WTC11 (cell line): ENCODE measurements at regions not wholly inside any gene's neighbourhood (a gene's known extent, or its start where the extent isn't known, plus 50 kb on each side); places are given as distances from the start of the nearest gene placed in this dataset.

Source experiments
- CREB1 ChIP-seq: sonication (generic); formaldehyde crosslinking; IDR thresholded peaks from 2 replicates; pipeline ENCODE4 v1.8.0; 2023; ENCODE audit warnings: mild to moderate bottlenecking, missing genetic modification reagents
- IRF2 ChIP-seq: sonication (generic); formaldehyde crosslinking; IDR thresholded peaks from 2 replicates; pipeline ENCODE4 v1.8.0; 2022; ENCODE audit warnings: low read depth, missing genetic modification reagents, borderline replicate concordance
- JUN ChIP-seq: sonication (generic); formaldehyde crosslinking; IDR thresholded peaks from 2 replicates; pipeline ENCODE4 v1.8.0; 2023; ENCODE audit warnings: mild to moderate bottlenecking, missing genetic modification reagents
- KAT7 ChIP-seq: sonication (generic); formaldehyde crosslinking; IDR thresholded peaks from 2 replicates; pipeline ENCODE4 v1.8.1; 2023; ENCODE audit warnings: missing genetic modification reagents, mild to moderate bottlenecking, borderline replicate concordance
- MXD4 ChIP-seq: fragments of 250-450 bp; sonication (Bioruptor Pico); IDR thresholded peaks from 2 replicates; pipeline ENCODE4 v1.8.0; 2021; ENCODE audit warnings: mild to moderate bottlenecking, moderate library complexity, borderline replicate concordance
- NR3C1 ChIP-seq: sonication (generic); formaldehyde crosslinking; conservative IDR thresholded peaks from 2 replicates; pipeline ENCODE4 v1.8.1; 2023; ENCODE audit warnings: low read depth, mild to moderate bottlenecking, missing genetic modification reagents
- TEAD4 ChIP-seq: sonication (generic); formaldehyde crosslinking; IDR thresholded peaks from 2 replicates; pipeline ENCODE4 v1.8.0; 2022; ENCODE audit warnings: mild to moderate bottlenecking, missing genetic modification reagents
- ZNF232 ChIP-seq: sonication (generic); formaldehyde crosslinking; IDR thresholded peaks from 2 replicates; pipeline ENCODE4 v1.8.0; 2022; ENCODE audit warnings: mild to moderate bottlenecking, missing genetic modification reagents
- TF ChIP-seq, protein P1 (sequence below): fragments of 200-600 bp; IDR thresholded peaks from 2 replicates; pipeline ENCODE4 v1.8.0; 2022; ENCODE audit warnings: antibody characterized with exemption
- TF ChIP-seq, protein P2 (sequence below): sonication (generic); formaldehyde crosslinking; IDR thresholded peaks from 2 replicates; pipeline ENCODE4 v1.8.1; 2023; ENCODE audit warnings: mild to moderate bottlenecking, missing genetic modification reagents, borderline replicate concordance
- TF ChIP-seq, protein P3 (sequence below): fragments of 250-450 bp; sonication (Bioruptor Pico); IDR thresholded peaks from 2 replicates; pipeline ENCODE4 v1.9.0; 2021; ENCODE audit warnings: mild to moderate bottlenecking
- TF ChIP-seq, protein P4 (sequence below): sonication (generic); formaldehyde crosslinking; IDR thresholded peaks from 2 replicates; pipeline ENCODE4 v1.8.1; 2023; ENCODE audit warnings: mild to moderate bottlenecking, missing genetic modification reagents, moderate library complexity
- TF ChIP-seq, protein P5 (sequence below): sonication (generic); formaldehyde crosslinking; IDR thresholded peaks from 2 replicates; pipeline ENCODE4 v1.8.0; 2023; ENCODE audit warnings: missing genetic modification reagents

DNA sequence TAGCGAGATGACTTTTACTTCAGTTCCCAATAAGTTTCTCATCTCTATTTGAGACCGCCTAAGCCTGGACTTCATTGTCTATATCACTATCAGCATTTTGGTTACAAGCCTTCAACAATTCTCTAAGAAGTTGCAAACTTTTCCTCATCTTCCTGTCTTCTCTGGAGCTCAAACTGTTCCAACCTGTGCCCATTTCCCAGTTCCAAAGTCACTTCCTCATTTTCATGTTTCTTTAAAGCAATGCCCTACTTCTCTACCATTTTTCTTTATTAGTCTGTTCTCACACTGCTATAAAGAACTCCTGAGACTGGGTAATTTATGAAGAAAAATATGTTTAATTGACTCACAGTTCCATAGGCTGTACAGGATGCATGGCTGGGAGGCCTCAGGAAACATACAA lies 251.9 kb downstream of the TECRL start:
- TF ChIP-seq, protein P1, sequence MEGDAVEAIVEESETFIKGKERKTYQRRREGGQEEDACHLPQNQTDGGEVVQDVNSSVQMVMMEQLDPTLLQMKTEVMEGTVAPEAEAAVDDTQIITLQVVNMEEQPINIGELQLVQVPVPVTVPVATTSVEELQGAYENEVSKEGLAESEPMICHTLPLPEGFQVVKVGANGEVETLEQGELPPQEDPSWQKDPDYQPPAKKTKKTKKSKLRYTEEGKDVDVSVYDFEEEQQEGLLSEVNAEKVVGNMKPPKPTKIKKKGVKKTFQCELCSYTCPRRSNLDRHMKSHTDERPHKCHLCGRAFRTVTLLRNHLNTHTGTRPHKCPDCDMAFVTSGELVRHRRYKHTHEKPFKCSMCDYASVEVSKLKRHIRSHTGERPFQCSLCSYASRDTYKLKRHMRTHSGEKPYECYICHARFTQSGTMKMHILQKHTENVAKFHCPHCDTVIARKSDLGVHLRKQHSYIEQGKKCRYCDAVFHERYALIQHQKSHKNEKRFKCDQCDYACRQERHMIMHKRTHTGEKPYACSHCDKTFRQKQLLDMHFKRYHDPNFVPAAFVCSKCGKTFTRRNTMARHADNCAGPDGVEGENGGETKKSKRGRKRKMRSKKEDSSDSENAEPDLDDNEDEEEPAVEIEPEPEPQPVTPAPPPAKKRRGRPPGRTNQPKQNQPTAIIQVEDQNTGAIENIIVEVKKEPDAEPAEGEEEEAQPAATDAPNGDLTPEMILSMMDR, result no peak
- TF ChIP-seq, protein P2, sequence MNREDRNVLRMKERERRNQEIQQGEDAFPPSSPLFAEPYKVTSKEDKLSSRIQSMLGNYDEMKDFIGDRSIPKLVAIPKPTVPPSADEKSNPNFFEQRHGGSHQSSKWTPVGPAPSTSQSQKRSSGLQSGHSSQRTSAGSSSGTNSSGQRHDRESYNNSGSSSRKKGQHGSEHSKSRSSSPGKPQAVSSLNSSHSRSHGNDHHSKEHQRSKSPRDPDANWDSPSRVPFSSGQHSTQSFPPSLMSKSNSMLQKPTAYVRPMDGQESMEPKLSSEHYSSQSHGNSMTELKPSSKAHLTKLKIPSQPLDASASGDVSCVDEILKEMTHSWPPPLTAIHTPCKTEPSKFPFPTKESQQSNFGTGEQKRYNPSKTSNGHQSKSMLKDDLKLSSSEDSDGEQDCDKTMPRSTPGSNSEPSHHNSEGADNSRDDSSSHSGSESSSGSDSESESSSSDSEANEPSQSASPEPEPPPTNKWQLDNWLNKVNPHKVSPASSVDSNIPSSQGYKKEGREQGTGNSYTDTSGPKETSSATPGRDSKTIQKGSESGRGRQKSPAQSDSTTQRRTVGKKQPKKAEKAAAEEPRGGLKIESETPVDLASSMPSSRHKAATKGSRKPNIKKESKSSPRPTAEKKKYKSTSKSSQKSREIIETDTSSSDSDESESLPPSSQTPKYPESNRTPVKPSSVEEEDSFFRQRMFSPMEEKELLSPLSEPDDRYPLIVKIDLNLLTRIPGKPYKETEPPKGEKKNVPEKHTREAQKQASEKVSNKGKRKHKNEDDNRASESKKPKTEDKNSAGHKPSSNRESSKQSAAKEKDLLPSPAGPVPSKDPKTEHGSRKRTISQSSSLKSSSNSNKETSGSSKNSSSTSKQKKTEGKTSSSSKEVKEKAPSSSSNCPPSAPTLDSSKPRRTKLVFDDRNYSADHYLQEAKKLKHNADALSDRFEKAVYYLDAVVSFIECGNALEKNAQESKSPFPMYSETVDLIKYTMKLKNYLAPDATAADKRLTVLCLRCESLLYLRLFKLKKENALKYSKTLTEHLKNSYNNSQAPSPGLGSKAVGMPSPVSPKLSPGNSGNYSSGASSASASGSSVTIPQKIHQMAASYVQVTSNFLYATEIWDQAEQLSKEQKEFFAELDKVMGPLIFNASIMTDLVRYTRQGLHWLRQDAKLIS (CRISPR knock-in tag), result no peak
- no peak for TF ChIP-seq MXD4 (CRISPR knock-in tag)
- no peak for TF ChIP-seq JUN (CRISPR knock-in tag)
- TF ChIP-seq, protein P3, sequence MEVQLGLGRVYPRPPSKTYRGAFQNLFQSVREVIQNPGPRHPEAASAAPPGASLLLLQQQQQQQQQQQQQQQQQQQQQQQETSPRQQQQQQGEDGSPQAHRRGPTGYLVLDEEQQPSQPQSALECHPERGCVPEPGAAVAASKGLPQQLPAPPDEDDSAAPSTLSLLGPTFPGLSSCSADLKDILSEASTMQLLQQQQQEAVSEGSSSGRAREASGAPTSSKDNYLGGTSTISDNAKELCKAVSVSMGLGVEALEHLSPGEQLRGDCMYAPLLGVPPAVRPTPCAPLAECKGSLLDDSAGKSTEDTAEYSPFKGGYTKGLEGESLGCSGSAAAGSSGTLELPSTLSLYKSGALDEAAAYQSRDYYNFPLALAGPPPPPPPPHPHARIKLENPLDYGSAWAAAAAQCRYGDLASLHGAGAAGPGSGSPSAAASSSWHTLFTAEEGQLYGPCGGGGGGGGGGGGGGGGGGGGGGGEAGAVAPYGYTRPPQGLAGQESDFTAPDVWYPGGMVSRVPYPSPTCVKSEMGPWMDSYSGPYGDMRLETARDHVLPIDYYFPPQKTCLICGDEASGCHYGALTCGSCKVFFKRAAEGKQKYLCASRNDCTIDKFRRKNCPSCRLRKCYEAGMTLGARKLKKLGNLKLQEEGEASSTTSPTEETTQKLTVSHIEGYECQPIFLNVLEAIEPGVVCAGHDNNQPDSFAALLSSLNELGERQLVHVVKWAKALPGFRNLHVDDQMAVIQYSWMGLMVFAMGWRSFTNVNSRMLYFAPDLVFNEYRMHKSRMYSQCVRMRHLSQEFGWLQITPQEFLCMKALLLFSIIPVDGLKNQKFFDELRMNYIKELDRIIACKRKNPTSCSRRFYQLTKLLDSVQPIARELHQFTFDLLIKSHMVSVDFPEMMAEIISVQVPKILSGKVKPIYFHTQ (CRISPR knock-in tag), result no peak
- TF ChIP-seq, protein P4, sequence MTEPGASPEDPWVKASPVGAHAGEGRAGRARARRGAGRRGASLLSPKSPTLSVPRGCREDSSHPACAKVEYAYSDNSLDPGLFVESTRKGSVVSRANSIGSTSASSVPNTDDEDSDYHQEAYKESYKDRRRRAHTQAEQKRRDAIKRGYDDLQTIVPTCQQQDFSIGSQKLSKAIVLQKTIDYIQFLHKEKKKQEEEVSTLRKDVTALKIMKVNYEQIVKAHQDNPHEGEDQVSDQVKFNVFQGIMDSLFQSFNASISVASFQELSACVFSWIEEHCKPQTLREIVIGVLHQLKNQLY (CRISPR knock-in tag), result no peak
- TF ChIP-seq NR3C1 (CRISPR knock-in tag), result no peak
- TF ChIP-seq ZNF232 (CRISPR knock-in tag), result no peak
- TF ChIP-seq IRF2 (CRISPR knock-in tag), result no peak
- no peak for TF ChIP-seq TEAD4
- TF ChIP-seq, protein P5, sequence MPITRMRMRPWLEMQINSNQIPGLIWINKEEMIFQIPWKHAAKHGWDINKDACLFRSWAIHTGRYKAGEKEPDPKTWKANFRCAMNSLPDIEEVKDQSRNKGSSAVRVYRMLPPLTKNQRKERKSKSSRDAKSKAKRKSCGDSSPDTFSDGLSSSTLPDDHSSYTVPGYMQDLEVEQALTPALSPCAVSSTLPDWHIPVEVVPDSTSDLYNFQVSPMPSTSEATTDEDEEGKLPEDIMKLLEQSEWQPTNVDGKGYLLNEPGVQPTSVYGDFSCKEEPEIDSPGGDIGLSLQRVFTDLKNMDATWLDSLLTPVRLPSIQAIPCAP (CRISPR knock-in tag), result no peak
- TF ChIP-seq KAT7 (CRISPR knock-in tag), result no peak
- TF ChIP-seq CREB1 (CRISPR knock-in tag), result no peak
